Hindlimb muscle (tissue), 1 donor: ENCODE measurements at regions not wholly inside any gene's neighbourhood (a gene's known extent, or its start where the extent isn't known, plus 50 kb on each side); places are given as distances from the start of the nearest gene placed in this dataset.

Source experiments
- DNase-seq: peaks from one replicate; pipeline ENCODE4 v3.0.0-alpha.2; 2013

DNA sequence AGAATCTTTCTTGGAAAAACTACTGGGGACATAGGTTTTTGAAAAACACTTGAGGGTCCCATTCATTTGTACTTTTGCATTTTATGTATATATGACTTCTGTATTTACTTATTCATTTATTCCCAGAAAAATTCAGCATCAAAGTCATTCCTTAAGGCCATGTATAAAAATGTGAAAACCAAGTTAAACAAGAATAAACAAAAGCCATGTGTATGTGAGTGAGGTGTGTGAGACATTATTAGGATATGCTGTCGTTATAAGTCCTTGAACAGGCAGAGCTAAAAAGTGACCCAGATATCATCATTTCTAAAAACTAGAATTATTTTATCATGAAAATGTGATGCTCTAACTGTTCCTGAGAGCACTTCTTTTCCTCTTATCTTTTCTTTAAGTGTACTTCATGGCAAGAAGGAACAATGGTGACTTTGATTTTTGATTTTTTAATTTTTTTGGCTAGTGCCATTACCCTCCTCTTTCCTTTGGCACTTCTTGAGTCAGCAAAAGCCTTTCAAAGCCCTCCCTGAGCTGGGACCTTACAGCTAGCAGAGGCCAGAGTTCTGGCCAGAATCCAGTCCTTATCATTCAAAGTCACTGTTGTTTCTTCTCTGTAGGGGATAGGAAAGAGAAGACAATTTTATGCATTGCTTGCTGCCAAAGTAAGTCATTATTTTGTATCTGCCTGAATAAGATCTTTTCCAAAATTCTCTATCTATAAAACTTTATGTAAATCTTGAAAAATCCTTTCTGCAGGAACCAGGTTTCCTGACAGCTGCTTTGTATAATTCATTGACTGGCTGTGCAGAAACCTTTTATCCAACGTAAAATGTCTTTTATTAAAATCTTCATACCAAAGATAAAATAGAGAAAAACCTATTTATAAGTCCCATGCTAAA lies 419.7 kb upstream of the PRICKLE1 start:
- no peak for DNase-seq

DNA sequence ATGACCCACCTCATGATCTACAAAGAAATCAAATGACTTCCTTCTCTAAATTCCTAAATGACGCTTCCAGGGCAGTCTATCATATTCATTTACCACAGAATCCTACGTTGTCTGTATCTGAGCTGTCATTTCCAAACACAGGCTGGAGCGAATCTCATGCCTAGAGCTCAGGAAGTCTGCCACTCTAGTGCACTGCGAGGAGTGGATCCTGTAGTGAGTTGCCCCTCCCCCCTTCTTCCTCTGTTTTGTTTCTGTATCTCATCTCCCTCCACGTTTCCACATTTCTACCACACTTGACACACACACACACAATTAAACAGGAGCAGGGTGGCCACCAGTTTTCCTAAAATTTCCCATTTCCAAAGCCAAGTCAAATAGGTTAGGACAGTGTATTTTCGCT lies 415.4 kb upstream of the PRICKLE1 start:
- DNase-seq: no peak

DNA sequence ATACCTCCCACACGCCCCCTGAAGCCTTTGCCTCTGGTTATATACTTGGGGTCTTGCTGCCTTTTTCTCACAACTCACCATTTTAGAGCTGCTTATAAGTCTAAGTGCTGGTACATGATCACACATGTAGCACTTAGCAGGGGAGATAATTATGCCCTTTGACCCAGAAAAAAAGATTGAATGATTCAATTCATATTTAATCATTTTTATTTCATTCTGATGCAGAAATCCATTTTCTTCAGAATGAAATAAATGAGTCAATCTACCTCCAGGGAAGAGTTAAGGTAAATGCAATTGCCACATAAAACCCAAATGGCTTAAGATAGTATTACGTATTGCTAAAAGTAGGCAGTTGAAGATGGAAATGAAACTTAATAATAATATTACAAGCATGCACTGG lies 414.6 kb upstream of the PRICKLE1 start:
- no peak for DNase-seq

DNA sequence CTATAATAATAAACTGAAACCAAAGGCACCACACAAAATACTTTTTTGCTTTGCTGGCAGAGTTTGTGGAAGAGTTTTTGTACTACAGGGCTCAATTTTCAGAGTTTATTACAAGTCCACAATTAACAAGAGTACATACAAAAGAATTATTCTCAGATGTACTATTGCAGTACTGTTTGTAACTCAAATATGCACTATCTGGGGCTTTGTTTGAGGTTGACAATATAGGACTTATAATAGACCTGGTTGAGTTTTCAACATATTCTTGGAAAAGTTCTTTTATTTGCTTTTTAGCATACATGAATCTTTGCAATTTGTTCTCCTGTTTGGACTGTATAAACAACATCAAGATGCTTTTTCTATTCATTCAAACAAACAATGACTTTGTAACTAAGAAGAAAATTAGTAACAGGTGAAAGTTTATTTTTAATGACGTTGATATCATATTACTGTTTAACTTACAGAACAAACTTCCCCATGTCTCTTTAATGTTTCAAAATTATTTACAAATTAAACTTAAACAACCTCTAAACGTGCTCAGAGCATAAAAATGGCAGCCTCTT lies 407.4 kb upstream of the PRICKLE1 start:
- DNase-seq: no peak

DNA sequence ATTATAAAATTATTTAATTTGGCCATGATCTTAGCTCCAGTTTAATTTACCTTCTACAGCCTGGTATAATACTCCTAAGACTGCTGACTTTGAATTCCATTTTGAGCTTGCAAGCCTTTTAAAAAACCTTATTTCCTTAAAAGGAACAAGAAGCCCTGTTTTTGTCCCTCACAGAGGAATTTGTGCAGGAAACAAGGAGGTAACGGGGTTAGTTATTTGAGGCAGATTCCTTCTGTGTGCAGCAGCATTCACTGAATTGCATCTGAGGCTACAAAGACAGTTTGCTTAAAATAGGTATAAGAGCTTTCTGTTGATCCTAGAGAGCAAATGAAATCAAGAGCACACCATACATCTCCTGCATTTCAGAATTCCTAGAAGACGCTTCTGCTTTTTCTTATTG lies 403.3 kb upstream of the PRICKLE1 start:
- DNase-seq: no peak

DNA sequence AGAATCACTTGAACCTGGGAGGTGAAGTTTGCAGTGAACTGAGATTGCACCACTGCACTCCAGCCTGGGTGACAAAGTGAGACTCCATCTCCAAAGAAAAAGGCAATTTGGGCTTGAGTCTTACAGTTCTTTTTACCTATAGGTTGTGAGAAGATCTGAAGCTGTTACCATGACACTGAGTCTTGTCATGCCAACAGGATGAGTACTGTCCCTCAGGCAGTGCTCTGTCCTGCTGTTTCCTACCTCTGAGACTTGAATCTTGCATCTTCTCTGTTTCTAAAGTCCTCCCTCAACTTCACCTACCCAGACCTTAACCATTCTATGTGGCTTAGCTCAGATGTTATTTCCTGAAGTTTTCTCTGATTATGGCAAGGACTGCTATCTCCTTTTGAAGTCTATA lies 400.8 kb upstream of the PRICKLE1 start:
- no peak for DNase-seq

DNA sequence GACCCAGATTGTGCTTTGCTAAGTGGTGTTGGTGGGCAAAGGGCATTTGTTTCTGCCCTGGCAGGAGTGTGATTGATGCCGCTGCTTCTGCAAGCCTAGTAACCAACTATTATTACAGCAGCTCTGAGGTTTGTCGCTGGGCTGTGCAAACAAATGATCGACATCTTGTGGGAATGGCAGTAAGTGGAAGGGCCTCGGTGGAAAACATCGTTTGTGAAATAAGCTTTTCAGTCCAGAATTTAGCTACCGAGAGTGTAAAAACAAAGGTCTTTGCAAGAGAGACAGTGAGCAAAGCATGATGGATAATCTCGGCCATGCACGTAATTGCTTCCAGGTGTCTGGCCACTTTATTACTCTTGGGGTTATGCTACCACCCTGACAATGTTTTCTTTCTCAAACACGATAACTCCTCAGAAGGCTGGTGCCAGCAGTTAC lies 397.7 kb upstream of the PRICKLE1 start:
- no peak for DNase-seq

DNA sequence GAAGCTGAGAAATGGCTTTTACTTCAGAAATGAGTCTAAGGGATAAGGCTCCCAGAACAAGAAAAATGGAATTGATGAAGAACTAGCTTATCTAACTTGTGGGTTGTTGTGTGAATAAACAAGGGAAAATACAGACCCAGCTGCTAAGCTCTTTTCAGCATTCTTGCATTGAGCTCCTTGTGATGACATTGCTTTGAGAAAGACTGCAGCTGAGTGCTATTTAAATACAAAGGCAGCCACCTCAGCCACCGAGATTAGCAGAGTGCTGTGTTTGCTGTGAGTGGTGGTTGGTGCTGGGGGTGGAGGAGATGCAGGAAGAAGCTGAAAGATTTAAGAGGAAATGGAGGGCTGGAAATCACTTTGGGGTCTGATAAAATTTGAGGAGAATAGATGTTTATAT lies 396.0 kb upstream of the PRICKLE1 start:
- no peak for DNase-seq

DNA sequence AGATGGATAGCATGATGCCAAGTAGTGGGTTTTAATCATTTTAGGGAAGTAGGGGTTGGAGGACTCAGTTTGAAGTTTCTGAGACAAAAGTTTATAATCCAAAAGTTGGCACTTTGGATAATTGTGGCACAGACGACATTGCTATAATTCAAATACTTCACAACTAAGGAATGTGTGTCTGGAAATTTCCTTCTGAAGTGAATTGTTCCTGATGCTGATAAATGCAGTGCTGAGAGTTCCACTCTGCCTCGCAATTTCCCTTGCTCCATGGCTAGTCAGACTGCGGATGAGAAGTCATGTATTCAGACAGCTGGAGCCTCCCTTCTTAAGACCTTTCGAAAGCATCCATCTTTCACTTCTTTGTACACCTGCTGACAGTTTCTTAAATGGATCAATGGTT lies 393.3 kb upstream of the PRICKLE1 start:
- no peak for DNase-seq

DNA sequence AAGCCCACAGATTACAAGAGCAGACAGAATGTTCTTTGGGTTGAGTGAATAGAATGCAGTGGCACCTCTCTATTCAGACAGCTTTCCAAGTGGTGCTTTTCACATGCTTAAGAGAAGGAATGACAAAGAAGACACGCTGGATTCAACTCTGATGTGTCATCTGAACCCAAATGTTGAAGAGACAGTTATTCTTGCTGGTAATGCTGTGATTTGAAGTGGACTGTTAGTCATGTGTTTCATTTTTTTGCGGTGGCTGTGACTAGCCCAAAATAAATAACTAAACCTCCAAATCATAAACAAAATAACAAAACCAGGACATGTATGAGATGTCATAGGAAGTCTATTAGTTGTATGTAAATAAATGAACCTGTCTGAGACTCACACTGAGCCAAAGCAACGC lies 391.8 kb upstream of the PRICKLE1 start:
- DNase-seq: no peak

DNA sequence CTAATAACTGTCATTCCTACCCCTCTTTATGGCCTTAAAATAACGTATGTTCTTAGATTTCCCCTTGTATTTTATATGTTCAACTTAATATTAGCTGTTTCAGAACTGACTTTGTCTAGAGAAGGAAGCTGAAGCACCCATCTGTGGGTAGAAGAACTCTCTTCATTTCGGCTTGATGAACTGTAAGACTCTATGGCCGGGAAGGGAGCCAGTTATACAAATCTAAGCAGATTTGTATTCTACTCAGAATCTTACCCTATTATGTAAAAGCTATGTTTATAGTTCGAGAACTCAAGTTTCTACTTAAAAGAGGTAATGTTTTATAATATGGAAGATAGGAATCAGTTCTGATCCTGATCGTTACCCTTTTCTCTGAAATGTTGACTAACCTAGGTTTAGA lies 390.9 kb upstream of the PRICKLE1 start:
- no peak for DNase-seq

DNA sequence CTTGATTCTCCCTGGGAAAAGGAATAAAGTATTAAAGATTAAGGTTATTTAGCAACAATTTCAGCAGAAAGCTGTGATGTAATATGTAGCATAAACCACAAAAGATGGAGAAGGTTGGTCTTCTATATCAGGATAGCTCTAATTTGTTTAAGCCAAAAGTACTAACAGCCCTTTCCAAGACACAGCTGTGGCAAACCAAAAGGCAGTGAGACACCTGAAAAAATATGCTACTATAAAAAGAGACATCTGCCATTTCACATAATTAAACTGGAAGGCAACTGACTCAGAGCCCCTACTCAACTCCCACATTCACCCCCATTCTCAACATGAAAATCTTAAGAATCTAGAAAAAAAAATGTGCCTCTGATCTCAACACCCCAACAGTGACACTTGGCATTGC lies 390.2 kb upstream of the PRICKLE1 start:
- DNase-seq: no peak

DNA sequence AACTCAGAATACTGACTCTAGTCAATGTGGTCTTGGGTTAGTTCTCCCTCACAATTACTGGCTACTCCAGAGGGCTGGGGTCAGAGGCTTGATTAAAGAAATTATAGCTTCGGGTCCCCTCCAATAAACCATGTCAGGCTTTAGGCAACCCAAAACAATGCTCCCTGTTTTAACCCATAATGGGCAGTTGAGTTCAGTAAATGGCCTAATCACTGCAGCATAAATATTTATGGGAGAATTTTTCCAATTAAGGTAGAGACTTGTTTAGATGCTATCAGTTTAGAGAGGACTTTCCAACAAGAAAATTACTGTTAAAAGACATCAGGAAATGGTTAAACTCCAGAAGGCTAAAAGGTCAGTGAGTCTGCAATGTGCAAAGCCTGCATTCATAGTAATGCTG lies 389.2 kb upstream of the PRICKLE1 start:
- DNase-seq: no peak

DNA sequence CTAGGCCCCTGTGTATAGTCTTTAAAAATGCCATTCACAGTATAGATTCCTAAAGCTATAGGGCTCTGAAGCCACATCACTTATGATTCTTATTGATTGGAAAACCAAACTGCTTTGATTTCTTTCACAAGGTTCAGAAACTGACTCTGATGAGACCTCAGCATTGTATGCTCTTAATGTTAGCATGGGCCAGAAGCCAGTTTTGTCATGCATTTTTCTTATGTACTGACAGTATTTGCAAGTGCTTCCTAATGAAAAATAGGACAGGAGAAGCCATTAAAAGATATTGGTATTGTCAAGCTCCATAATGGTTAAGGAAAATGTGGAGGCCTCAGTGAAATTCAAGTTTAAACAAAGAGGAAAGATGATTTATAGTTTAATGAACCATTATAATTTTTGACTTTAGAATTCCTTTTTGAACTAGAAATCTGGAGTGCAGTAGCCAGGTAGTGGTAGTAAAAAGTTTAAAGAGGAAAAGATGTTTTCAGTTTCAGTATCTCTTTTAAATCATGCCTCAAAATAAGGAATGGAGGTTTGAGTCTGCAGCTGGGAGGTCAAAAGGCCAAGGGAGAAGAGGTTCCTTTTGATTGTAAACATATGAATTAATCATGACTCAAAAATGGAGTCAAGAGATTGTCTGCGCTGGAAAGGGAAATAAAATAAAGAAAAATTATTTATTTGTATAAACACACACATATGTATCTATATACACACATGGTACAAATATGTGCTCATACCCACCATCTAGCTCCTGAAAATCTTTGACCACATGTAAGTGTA lies 388.1 kb upstream of the PRICKLE1 start:
- no peak for DNase-seq

DNA sequence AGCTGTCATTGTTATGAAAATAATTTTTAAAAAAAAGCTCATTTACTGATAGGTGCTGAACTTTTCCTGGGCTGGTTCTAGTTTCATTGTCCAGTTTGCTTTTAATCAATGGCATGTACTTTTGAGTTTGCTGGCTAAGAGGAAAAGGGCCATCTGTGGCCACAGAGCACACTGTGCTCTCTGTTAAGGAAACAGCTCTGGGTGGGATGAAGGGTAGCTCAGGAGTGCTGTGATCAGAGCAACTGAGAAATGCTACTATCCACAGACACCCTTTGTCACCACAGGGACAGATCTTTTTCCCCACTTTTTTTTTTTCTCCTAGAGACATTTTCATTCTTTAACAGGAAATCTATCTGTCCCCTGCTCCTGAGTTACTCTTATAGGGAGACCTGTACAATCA lies 387.1 kb upstream of the PRICKLE1 start:
- no peak for DNase-seq

DNA sequence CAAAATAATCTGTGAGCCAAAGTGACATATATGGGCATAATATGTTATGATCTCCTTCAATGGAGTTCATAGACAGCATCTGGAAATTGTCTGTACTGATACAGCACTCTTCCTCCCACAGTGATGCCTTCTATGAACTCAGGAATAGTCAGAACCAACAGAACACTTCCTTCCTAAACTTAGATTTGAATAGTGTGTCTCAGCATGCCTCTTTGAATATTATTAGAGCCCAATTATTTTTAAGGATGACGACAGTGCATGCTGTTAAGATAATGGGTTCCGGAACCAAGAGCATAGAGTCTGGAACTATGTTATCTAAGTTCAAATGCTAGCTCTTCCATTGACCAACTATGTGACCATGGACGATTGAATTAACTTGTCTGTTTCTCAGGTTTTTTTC lies 386.6 kb upstream of the PRICKLE1 start:
- no peak for DNase-seq

DNA sequence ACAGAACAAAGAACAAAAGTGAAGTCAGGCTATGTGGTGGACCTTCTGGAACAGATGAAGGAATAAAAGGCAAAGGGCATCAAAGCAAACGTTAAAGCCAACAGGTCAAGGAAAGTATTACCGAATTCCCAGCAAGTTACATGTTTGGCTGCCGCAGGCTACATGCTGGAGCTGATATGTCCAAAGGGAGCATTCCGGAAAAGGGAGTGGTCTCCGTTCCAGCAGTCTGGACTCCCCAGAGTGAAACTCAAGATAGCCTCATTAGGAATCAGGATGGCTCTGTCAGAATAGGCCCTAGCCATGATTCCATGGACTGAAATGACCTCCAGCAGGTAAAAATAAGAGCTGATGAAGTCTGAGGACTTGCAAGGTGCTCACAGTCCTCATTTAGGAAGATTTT lies 379.8 kb upstream of the PRICKLE1 start:
- DNase-seq: no peak

DNA sequence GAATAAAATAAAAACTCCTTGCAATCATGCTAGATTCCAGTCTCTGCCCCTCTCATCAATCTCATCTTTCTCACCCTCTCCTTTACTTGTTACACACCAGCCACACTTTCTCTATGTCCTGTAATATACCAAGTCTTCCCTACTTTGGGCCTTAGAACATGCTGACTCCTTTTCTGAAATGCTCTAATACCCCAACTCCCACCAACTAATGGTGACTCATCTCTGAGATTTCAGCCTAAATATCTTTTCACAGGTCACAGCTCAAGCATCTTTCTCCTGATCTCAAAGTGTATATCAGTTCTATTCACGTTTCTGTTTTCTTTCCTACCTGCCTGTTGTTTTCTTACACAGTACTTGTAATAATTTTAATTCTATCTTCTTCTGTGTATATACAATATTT lies 378.9 kb upstream of the PRICKLE1 start:
- no peak for DNase-seq

DNA sequence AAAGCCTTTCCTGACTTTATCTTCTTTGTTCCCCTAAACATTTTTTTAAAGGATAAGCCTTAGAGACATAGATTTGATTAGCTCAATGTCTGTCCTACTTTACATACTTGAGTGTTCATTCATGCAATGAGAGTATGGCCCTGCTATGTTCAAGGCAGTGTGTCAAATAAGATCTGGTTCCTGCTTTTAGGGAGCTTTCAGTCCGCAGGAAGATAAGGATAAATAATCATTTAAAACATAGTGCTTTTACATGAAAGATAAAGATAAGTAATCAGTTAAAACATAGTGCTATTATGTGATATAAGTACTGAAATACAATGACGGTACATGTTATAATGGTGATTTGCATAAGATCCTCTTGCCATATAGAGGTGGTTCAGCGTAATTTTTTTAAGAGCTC lies 378.3 kb upstream of the PRICKLE1 start:
- DNase-seq: no peak

DNA sequence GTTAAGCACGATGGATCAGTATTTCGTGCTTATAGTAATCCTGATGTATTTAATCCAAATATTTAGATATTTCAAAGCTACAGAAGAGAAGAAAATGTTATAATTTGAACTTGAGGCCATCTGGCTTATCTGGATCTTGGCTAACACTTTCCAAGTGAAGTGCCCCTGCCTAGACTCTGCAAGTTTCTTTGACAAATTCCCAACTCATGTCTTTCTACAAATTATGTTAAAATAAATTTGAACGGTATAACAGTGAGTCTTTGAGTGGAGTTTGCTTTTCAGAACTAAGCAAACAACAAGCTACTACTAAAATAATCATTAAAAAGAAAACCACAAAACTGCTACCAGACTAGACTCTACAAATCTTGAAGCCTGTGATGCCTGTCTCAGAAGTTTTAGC lies 374.4 kb upstream of the PRICKLE1 start:
- DNase-seq: no peak

DNA sequence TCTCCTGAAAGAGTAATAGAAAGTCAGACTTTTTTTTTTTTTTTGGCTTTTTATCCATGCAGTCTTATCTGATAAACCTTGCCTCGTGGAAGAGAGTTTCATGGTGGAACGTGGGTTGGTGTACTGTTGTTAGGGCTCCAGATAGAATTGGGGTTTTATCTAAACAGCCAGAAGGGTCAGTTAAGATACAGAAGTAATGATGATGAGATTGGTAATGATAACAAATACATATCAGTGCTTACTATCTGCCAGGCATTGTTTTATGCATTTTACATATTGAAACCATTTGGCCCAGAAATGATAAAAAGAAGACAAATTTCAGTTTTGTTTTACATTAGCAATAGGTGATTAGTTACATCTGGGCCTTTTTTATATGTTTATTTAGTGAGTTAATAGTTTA lies 372.8 kb upstream of the PRICKLE1 start:
- no peak for DNase-seq

DNA sequence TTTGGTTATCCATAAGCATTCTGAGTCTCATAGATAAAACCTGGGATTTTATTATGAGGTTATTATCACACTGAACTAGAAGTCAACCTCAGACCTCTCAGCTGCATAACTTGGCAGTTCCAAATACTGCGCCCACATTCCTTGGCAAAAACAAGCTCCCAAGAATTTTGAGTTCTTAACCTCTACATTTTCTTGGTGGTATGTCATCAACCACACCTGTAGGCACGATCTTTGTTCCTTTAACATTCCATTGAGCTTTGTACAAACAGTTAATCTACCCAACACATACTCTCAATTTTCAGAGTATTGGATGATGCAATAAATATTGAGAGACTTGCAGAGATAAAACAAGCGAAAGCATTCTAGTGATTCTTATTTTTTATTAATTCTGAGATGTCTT lies 371.8 kb upstream of the PRICKLE1 start:
- DNase-seq: no peak

DNA sequence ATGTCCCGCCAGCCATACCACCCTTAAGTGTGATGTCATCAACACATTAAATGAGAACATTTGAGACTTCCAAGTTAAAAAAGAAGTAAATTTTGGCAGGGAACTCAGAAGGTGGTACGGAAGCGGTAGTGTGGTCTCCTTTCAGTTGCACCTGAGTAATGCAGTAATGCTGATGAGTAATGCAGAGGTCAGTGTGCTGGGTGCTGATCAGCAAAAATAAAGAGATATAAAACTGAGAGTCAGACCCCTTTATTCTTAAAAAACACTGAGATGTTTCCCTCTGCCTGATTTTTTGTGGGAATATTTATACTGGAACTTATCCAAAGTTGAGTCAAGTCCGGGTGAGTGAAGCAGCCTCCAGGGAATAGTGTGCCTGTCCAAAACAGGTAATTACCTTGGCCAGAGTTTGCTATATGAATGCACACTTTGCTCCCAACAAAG lies 370.6 kb upstream of the PRICKLE1 start:
- DNase-seq: no peak

DNA sequence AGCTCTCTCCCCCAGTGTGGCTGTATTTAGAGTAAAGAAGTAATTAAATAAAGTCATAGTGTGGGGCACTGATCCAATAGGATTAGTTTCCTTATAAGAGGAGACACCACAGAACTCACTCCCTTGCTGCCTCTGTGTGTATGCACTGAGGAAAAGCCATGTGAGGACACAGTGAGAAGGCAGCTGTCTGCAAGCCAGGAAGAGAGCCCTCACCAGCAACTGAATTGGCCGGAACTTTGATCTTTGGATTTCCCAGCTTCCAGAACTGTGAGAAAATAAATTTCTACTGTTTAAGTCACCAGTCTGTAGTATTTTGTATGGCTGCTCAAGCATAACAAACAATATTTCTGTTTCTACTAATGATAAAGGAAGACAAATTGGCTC lies 368.7 kb upstream of the PRICKLE1 start:
- no peak for DNase-seq
